Mesendoderm (in vitro differentiated cells): ENCODE measurements at regions not wholly inside any gene's neighbourhood (a gene's known extent, or its start where the extent isn't known, plus 50 kb on each side); places are given as distances from the start of the nearest gene placed in this dataset.

Source experiments
- DNase-seq: peaks from one replicate; pipeline ENCODE4 v3.0.0; 2013
- H2AK5ac ChIP-seq: 2 replicates; pipeline ENCODE4 v1.6.1; 2013; ENCODE audit warnings: low read length, inconsistent platforms
- H2BK120ac ChIP-seq: 2 replicates; pipeline ENCODE4 v1.6.1; 2013; ENCODE audit warnings: low read depth, mild to moderate bottlenecking, low read length, moderate library complexity, mixed read lengths
- H2BK15ac ChIP-seq: replicated peaks from 2 replicates; pipeline ENCODE4 v1.6.1; 2013; ENCODE audit warnings: low read depth, mild to moderate bottlenecking, moderate library complexity
- H2BK5ac ChIP-seq: 2 replicates; pipeline ENCODE4 v1.6.1; 2013; ENCODE audit warnings: low read length, inconsistent platforms
- H3K18ac ChIP-seq: 2 replicates; pipeline ENCODE4 v1.6.1; 2013; ENCODE audit warnings: mild to moderate bottlenecking, low read length, mixed read lengths
- H3K23ac ChIP-seq: one replicate; pipeline ENCODE4 v1.6.1; 2013; ENCODE audit warnings: low read length
- H3K27ac ChIP-seq: 2 replicates; pipeline ENCODE4 v1.5.1; 2013; ENCODE audit warnings: low read depth, mild to moderate bottlenecking, inconsistent platforms, low read length, moderate library complexity
- H3K27me3 ChIP-seq: 2 replicates; pipeline ENCODE4 v1.6.1; 2013; ENCODE audit warnings: low read length, control low read depth, mild to moderate bottlenecking, inconsistent platforms; ENCODE audit not compliant: insufficient read depth, poor library complexity
- H3K36me3 ChIP-seq: 2 replicates; pipeline ENCODE4 v1.6.1; 2013; ENCODE audit warnings: low read length, inconsistent platforms; ENCODE audit not compliant: control insufficient read depth, insufficient read depth
- H3K4ac ChIP-seq: one replicate; pipeline ENCODE4 v1.6.1; 2013; ENCODE audit warnings: low read depth, mild to moderate bottlenecking, low read length, moderate library complexity
- H3K4me1 ChIP-seq: 2 replicates; pipeline ENCODE4 v1.6.1; 2013; ENCODE audit warnings: low read depth, low read length, inconsistent platforms; ENCODE audit not compliant: control insufficient read depth
- H3K4me2 ChIP-seq: 2 replicates; pipeline ENCODE4 v1.6.1; 2013; ENCODE audit warnings: low read length
- H3K4me3 ChIP-seq: 2 replicates; pipeline ENCODE4 v1.5.1; 2013; ENCODE audit warnings: mild to moderate bottlenecking, low read length
- H3K56ac ChIP-seq: one replicate; pipeline ENCODE4 v1.6.1; 2013; ENCODE audit warnings: low read length
- H3K79me1 ChIP-seq: 2 replicates; pipeline ENCODE4 v1.6.1; 2013; ENCODE audit warnings: low read length, inconsistent platforms
- H3K79me2 ChIP-seq: 2 replicates; pipeline ENCODE4 v1.6.1; 2013; ENCODE audit warnings: mild to moderate bottlenecking, low read length; ENCODE audit not compliant: control insufficient read depth, insufficient read depth
- H3K9ac ChIP-seq: 2 replicates; pipeline ENCODE4 v1.6.1; 2013; ENCODE audit warnings: low read length, inconsistent platforms
- H4K5ac ChIP-seq: one replicate; pipeline ENCODE4 v1.6.1; 2013; ENCODE audit warnings: low read length
- H4K8ac ChIP-seq: one replicate; pipeline ENCODE4 v1.6.1; 2013; ENCODE audit warnings: low read depth, mild to moderate bottlenecking, control low read depth, low read length, moderate library complexity
- WGBS: extraction: QIAGEN DNeasy Blood & Tissue Kit; methylation state at CpG from one replicate; pipeline ENCODE4 v1.1.7; 2013; ENCODE audit warnings: low lambda C conversion rate, missing lambda C conversion rate; ENCODE audit not compliant: insufficient coverage; ENCODE audit errors: extremely low coverage; 5-methylcytosine and 5-hydroxymethylcytosine counted together

GRCh38 chr3:144178607-144179006, 207.0 kb downstream of the DIPK2A start:
- Histone ChIP-seq H3K36me3 (no peaks in the 10 kb centered on the region), H3K4me1 (no peaks in the 10 kb centered on the region), H3K4me3 (no peak overlapping the region), H3K4me2 (no peak overlapping the region), H3K27me3 (no peaks in the 10 kb centered on the region), H3K4ac (no peak overlapping the region), H3K27ac (no peak overlapping the region), H3K56ac (no peak overlapping the region), H2AK5ac (no peak overlapping the region), H3K79me2 (no peaks in the 10 kb centered on the region), H2BK120ac (no peak overlapping the region), H2BK5ac (no peak overlapping the region), H3K18ac (no peak overlapping the region), H4K5ac (no peak overlapping the region), H2BK15ac (no peak overlapping the region), H3K79me1 (no peaks in the 10 kb centered on the region), H3K9ac (no peak overlapping the region), H3K23ac (no peak overlapping the region), H4K8ac (no peak overlapping the region)
- DNase-seq: peak; percentile 8
- WGBS: no CpG with 5 or more reads among the region's 2 CpGs

- Histone ChIP-seq H3K4me1 (no peaks in the 10 kb centered on the region), H3K27me3 (no peaks in the 10 kb centered on the region), H3K4me3 (no peak overlapping the region), H2AK5ac (no peak overlapping the region), H3K36me3 (no peaks in the 10 kb centered on the region), H3K79me1 (no peaks in the 10 kb centered on the region), H3K4me2 (no peak overlapping the region), H2BK5ac (no peak overlapping the region), H3K56ac (no peak overlapping the region), H3K27ac (no peak overlapping the region), H3K4ac (no peak overlapping the region), H3K18ac (no peak overlapping the region), H4K8ac (no peak overlapping the region), H3K9ac (no peak overlapping the region), H3K23ac (no peak overlapping the region), H4K5ac (no peak overlapping the region), H2BK120ac (no peak overlapping the region), H3K79me2 (no peaks in the 10 kb centered on the region), H2BK15ac (no peak overlapping the region)
- no CpG with 5 or more reads among the region's 2 CpGs for WGBS
- DNase-seq: no peak
These were observed 209.4 kb downstream of the DIPK2A start for GRCh38 chr3:144181062-144181461.

DNA sequence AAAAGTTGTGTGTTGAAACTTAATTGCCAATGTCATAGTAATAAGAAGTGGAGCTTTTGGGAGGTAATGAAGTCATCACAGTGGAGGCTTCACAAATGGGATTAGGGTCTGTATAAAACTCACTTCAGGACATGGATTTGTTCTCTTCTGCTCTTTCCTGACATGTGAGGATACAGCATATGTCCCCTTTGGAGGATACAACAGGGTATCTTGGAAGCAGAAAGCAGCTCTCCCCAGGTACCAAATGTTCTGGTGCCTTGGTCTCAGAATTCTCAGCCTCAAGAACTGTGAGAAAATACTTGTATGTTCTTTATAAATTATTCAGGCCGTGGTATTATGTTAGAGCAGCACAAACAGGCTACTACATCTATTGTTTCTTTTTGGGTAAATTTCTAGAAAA, 210.9 kb downstream of the DIPK2A start:
- Histone ChIP-seq H3K18ac (no peak overlapping the region), H3K4me2 (no peak overlapping the region), H3K27me3 (no peaks in the 10 kb centered on the region), H2BK120ac (no peak overlapping the region), H3K27ac (no peak overlapping the region), H4K8ac (no peak overlapping the region), H3K4ac (no peak overlapping the region), H3K4me3 (no peak overlapping the region), H3K23ac (no peak overlapping the region), H3K9ac (no peak overlapping the region), H3K56ac (no peak overlapping the region), H3K36me3 (no peaks in the 10 kb centered on the region), H2BK5ac (no peak overlapping the region), H3K79me2 (no peaks in the 10 kb centered on the region), H4K5ac (no peak overlapping the region), H3K4me1 (no peaks in the 10 kb centered on the region), H3K79me1 (no peaks in the 10 kb centered on the region), H2AK5ac (no peak overlapping the region), H2BK15ac (no peak overlapping the region)
- DNase-seq: no peak
- WGBS: no CpG with 5 or more reads among the region's 1 CpG

GRCh38 chr3:144185276-144185675, 213.7 kb downstream of the DIPK2A start:
- Histone ChIP-seq H3K23ac (no peak overlapping the region), H3K36me3 (no peaks in the 10 kb centered on the region), H3K27ac (no peak overlapping the region), H3K79me1 (no peaks in the 10 kb centered on the region), H3K4me1 (no peaks in the 10 kb centered on the region), H4K8ac (no peak overlapping the region), H3K4me2 (no peak overlapping the region), H3K56ac (no peak overlapping the region), H2BK120ac (no peak overlapping the region), H3K4me3 (no peak overlapping the region), H2BK5ac (no peak overlapping the region), H2AK5ac (no peak overlapping the region), H3K9ac (no peak overlapping the region), H2BK15ac (no peak overlapping the region), H3K27me3 (no peaks in the 10 kb centered on the region), H3K79me2 (no peaks in the 10 kb centered on the region), H3K18ac (no peak overlapping the region), H3K4ac (no peak overlapping the region), H4K5ac (no peak overlapping the region)
- no CpG with 5 or more reads among the region's 3 CpGs for WGBS
- no peak for DNase-seq

- no CpG with 5 or more reads among the region's 2 CpGs for WGBS
- Histone ChIP-seq H2BK5ac (no peak overlapping the region), H2AK5ac (no peak overlapping the region), H4K5ac (no peak overlapping the region), H3K9ac (no peak overlapping the region), H3K4me3 (no peak overlapping the region), H3K4ac (no peak overlapping the region), H3K27me3 (no peaks in the 10 kb centered on the region), H3K79me2 (no peaks in the 10 kb centered on the region), H3K27ac (no peak overlapping the region), H3K18ac (no peak overlapping the region), H3K4me2 (no peak overlapping the region), H3K36me3 (no peaks in the 10 kb centered on the region), H4K8ac (no peak overlapping the region), H3K4me1 (no peaks in the 10 kb centered on the region), H2BK120ac (no peak overlapping the region), H3K56ac (no peak overlapping the region), H2BK15ac (peak overlapping the region; percentile 57), H3K23ac (no peak overlapping the region), H3K79me1 (no peaks in the 10 kb centered on the region)
- no peak for DNase-seq
These were observed 216.0 kb downstream of the DIPK2A start for GRCh38 chr3:144187531-144188210.

DNA sequence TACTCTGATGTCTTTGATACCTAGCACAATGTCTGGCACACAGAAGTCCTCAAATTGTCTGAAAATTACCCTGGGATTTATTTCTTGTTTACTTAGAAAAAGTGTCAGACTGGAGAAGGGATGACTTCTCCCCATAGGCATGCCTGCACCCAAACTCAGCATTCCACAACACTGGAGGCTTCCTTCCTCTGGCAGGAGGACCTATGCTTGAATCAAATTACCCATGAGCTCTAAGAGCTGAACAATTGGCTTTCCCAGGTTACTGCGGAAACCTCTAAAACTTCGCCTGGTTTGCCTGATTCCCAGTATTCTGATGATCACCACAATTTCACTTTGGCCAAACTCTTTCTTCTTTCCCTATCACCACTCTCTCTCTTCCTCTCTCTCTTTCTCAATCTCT, 217.4 kb downstream of the DIPK2A start:
- H3K79me2 ChIP-seq: no peaks in the 10 kb centered on the region
- no peak overlapping the region for H3K4me2 ChIP-seq
- WGBS: no CpG with 5 or more reads among the region's 2 CpGs
- H4K5ac ChIP-seq: no peak overlapping the region
- H3K79me1 ChIP-seq: no peaks in the 10 kb centered on the region
- no peak overlapping the region for H4K8ac ChIP-seq
- H2BK120ac ChIP-seq: no peak overlapping the region
- no peak overlapping the region for H3K56ac ChIP-seq
- no peak overlapping the region for H3K27ac ChIP-seq
- H3K4me3 ChIP-seq: no peak overlapping the region
- no peak overlapping the region for H2BK15ac ChIP-seq
- H3K4ac ChIP-seq: no peak overlapping the region
- H3K18ac ChIP-seq: no peak overlapping the region
- no peak overlapping the region for H2BK5ac ChIP-seq
- no peaks in the 10 kb centered on the region for H3K27me3 ChIP-seq
- H3K23ac ChIP-seq: no peak overlapping the region
- no peak overlapping the region for H2AK5ac ChIP-seq
- no peaks in the 10 kb centered on the region for H3K4me1 ChIP-seq
- H3K9ac ChIP-seq: no peak overlapping the region
- DNase-seq: peak; percentile 92
- H3K36me3 ChIP-seq: no peaks in the 10 kb centered on the region
